Liver (tissue), 8 donors: ENCODE measurements at regions not wholly inside any gene's neighbourhood (a gene's known extent, or its start where the extent isn't known, plus 50 kb on each side); places are given as distances from the start of the nearest gene placed in this dataset.

Experiments used
- DNase-seq: peaks from one replicate; pipeline ENCODE4 v3.0.0-alpha.2; 2017; ENCODE audit warnings: low spot score
- H3K27ac ChIP-seq, 2 donors: one replicate each; pipeline ENCODE4 v1.7.0; 2013; ENCODE audit warnings: inconsistent platforms in 2 of 2, low read length in 2 of 2, control low read depth in 1 of 2, low read depth in 1 of 2, mild to moderate bottlenecking in 1 of 2
- H3K27me3 ChIP-seq, 4 donors: one replicate each; pipeline versions ENCODE4 v1.6.1 to v1.7.0; 2013; ENCODE audit warnings: low read length in 3 of 4, inconsistent platforms in 1 of 4, mild to moderate bottlenecking in 1 of 4, moderate library complexity in 1 of 4; ENCODE audit not compliant: control insufficient read depth in 4 of 4, insufficient read depth in 4 of 4
- H3K36me3 ChIP-seq, 4 donors: one replicate each; pipeline versions ENCODE4 v1.6.1 to v1.7.0; 2013; ENCODE audit warnings: low read length in 3 of 4, mild to moderate bottlenecking in 3 of 4, low read depth in 1 of 4, moderate library complexity in 1 of 4; ENCODE audit not compliant: control insufficient read depth in 4 of 4, insufficient read depth in 3 of 4
- H3K4me1 ChIP-seq, 4 donors: one replicate each; pipeline versions ENCODE4 v1.6.1 to v1.7.0; 2013; ENCODE audit warnings: low read length in 3 of 4, mild to moderate bottlenecking in 3 of 4, moderate library complexity in 1 of 4; ENCODE audit not compliant: control insufficient read depth in 4 of 4, insufficient read depth in 4 of 4
- H3K4me3 ChIP-seq, 3 donors: one replicate each; pipeline versions ENCODE4 v1.6.1 to v1.7.0; 2013; ENCODE audit warnings: low read length in 3 of 3, control low read depth in 1 of 3, low read depth in 1 of 3, mild to moderate bottlenecking in 1 of 3
- H3K9ac ChIP-seq, 2 donors: one replicate each; pipeline ENCODE4 v1.7.0; 2013; ENCODE audit warnings: low read length in 2 of 2, mild to moderate bottlenecking in 2 of 2, moderate library complexity in 2 of 2, control low read depth in 1 of 2, low read depth in 1 of 2
- H3K9me3 ChIP-seq, 4 donors: one replicate each; pipeline versions ENCODE4 v1.6.1 to v1.7.0; 2013; ENCODE audit warnings: low read length in 3 of 4; ENCODE audit not compliant: control insufficient read depth in 4 of 4
- ATF3 ChIP-seq: IDR thresholded peaks from 2 replicates; pipeline ENCODE4 v1.6.1; 2016; ENCODE audit warnings: antibody characterized with exemption
- CTCF ChIP-seq: fragments of 150-350 bp; IDR thresholded peaks from 2 replicates; pipeline ENCODE4 v1.5.1; 2017; ENCODE audit warnings: improper control_type of control experiment, low read depth, low read length; ENCODE audit not compliant: missing input control
- EGR1 ChIP-seq, 2 donors: IDR thresholded peaks; 2 replicates each; pipeline ENCODE4 v1.6.1; 2016 to 2018; ENCODE audit warnings: antibody characterized with exemption in 2 of 2, low read depth in 2 of 2
- FOXA1 ChIP-seq: IDR thresholded peaks from 2 replicates; pipeline ENCODE4 v1.6.1; 2016; ENCODE audit warnings: antibody characterized with exemption
- FOXA2 ChIP-seq: IDR thresholded peaks from 2 replicates; pipeline ENCODE4 v1.6.1; 2016; ENCODE audit warnings: antibody characterized with exemption
- GABPA ChIP-seq, 2 donors: IDR thresholded peaks in 1 of 2; conservative IDR thresholded peaks in 1 of 2; 2 replicates each; pipeline ENCODE4 v1.6.1; 2016; ENCODE audit warnings: antibody characterized with exemption in 2 of 2, mild to moderate bottlenecking in 1 of 2, moderate library complexity in 1 of 2
- HNF4A ChIP-seq, 2 donors: conservative IDR thresholded peaks; 2 replicates each; pipeline ENCODE4 v1.6.1; 2016; ENCODE audit warnings: antibody characterized with exemption in 2 of 2, mild to moderate bottlenecking in 2 of 2
- HNF4G ChIP-seq: IDR thresholded peaks from 2 replicates; pipeline ENCODE4 v1.6.1; 2016; ENCODE audit warnings: antibody characterized with exemption
- JUND ChIP-seq, 2 donors: IDR thresholded peaks; 2 replicates each; pipeline ENCODE4 v1.6.1; 2016; ENCODE audit warnings: antibody characterized with exemption in 2 of 2
- MAX ChIP-seq: IDR thresholded peaks from 2 replicates; pipeline ENCODE4 v1.6.1; 2016; ENCODE audit warnings: antibody characterized with exemption
- NR2F2 ChIP-seq: IDR thresholded peaks from 2 replicates; pipeline ENCODE4 v1.6.1; 2016; ENCODE audit warnings: antibody characterized with exemption
- RAD21 ChIP-seq, 2 donors: IDR thresholded peaks; 2 replicates each; pipeline ENCODE4 v1.6.1; 2016; ENCODE audit warnings: antibody characterized with exemption in 2 of 2, mild to moderate bottlenecking in 2 of 2
- REST ChIP-seq: IDR thresholded peaks from 2 replicates; pipeline ENCODE4 v1.6.1; 2016; ENCODE audit warnings: antibody characterized with exemption, mild to moderate bottlenecking
- RXRA ChIP-seq, 2 donors: IDR thresholded peaks; 2 replicates each; pipeline ENCODE4 v1.6.1; 2017 to 2018; ENCODE audit warnings: antibody characterized with exemption in 2 of 2, mild to moderate bottlenecking in 1 of 2
- SP1 ChIP-seq: IDR thresholded peaks from 2 replicates; pipeline ENCODE4 v1.6.1; 2018; ENCODE audit warnings: antibody characterized with exemption, mild to moderate bottlenecking
- TAF1 ChIP-seq: conservative IDR thresholded peaks from 2 replicates; pipeline ENCODE4 v1.6.1; 2016; ENCODE audit warnings: antibody characterized with exemption, mild to moderate bottlenecking
- ZBTB33 ChIP-seq: IDR thresholded peaks from 2 replicates; pipeline ENCODE4 v1.6.1; 2016; ENCODE audit warnings: antibody characterized with exemption
- WGBS: extraction: QIAGEN DNeasy Blood & Tissue Kit; methylation state at CpG from one replicate; pipeline ENCODE4 v1.1.7; 2013; 5-methylcytosine and 5-hydroxymethylcytosine counted together
- donor health status: healthy.
- donor health status: healthy.
- donor health status: healthy.
- donor health status: healthy.
- donor health status: healthy.

GRCh38 chr5:51214746-51215145 is 168.5 kb upstream of the ISL1 start (continued):
- TF ChIP-seq RAD21 (IDR thresholded peaks at IDR 0.05) = no peak
- no peak for TF ChIP-seq SP1

- 11% methylated on average over 4 of the region's 4 CpGs for WGBS
- H3K4me1 ChIP-seq = peaks cover 0 to 7% (median 7%) of the 10 kb centered on the region in 4 donors
- H3K4me3 ChIP-seq = no peak overlapping the region
- no peak overlapping the region for H3K27ac ChIP-seq
- peaks cover 0 to 3% (median 0%) of the 10 kb centered on the region in 4 donors for H3K9me3 ChIP-seq
- H3K27me3 ChIP-seq = no peaks in the 10 kb centered on the region
- no peaks in the 10 kb centered on the region for H3K36me3 ChIP-seq
- no peak for DNase-seq
- TF ChIP-seq FOXA1 (no peak), HNF4A (conservative IDR thresholded peaks at IDR 0.05) (peak; percentile 53 to 62), JUND (IDR thresholded peaks at IDR 0.05) (peak; percentile 6 to 21), SP1 (no peak)
- no peak overlapping the region for H3K9ac ChIP-seq
Measured at GRCh38 chr5:51225789-51226742, 157.2 kb upstream of the ISL1 start.

GRCh38 chr5:51227963-51228470 is 155.2 kb upstream of the ISL1 start:
- Histone ChIP-seq H3K4me3 (no peak overlapping the region), H3K4me1 (peaks cover 0 to 7% (median 7%) of the 10 kb centered on the region in 4 donors), H3K9ac (no peak overlapping the region), H3K27me3 (no peaks in the 10 kb centered on the region), H3K27ac (no peak overlapping the region), H3K36me3 (no peaks in the 10 kb centered on the region), H3K9me3 (peaks cover 0 to 5% (median 0%) of the 10 kb centered on the region in 4 donors)
- no peak for DNase-seq
- TF ChIP-seq RAD21 (IDR thresholded peaks at IDR 0.05) = no peak
- no peak for TF ChIP-seq TAF1
- 63% methylated on average over 5 of the region's 5 CpGs for WGBS

GRCh38 chr5:51230336-51230735 is 152.9 kb upstream of the ISL1 start:
- H3K36me3 ChIP-seq = no peaks in the 10 kb centered on the region
- H3K27me3 ChIP-seq = no peaks in the 10 kb centered on the region
- H3K4me1 ChIP-seq = peaks cover 0 to 7% (median 7%) of the 10 kb centered on the region in 4 donors
- DNase-seq = no peak
- no peak overlapping the region for H3K9ac ChIP-seq
- H3K27ac ChIP-seq = no peak overlapping the region
- H3K9me3 ChIP-seq = peaks cover 0 to 5% (median 0%) of the 10 kb centered on the region in 4 donors
- no peak overlapping the region for H3K4me3 ChIP-seq
- no peak for TF ChIP-seq EGR1 (IDR thresholded peaks at IDR 0.05; ENCODE audit: low read depth in 2 of 2)
- no peak for TF ChIP-seq NR2F2
- TF ChIP-seq RXRA (IDR thresholded peaks at IDR 0.05) = no peak
- TF ChIP-seq CTCF = no peak
- no peak for TF ChIP-seq SP1
- no peak for TF ChIP-seq HNF4G
- no peak for TF ChIP-seq ZBTB33
- no peak for TF ChIP-seq REST
- TF ChIP-seq RAD21 (IDR thresholded peaks at IDR 0.05) = no peak
- no peak for TF ChIP-seq MAX
- TF ChIP-seq FOXA1 = no peak
- TF ChIP-seq HNF4A (conservative IDR thresholded peaks at IDR 0.05) = no peak
- no peak for TF ChIP-seq GABPA (IDR thresholded peaks at IDR 0.05 in 1 of 2, conservative IDR thresholded peaks at IDR 0.05 in 1 of 2)
- no peak for TF ChIP-seq JUND (IDR thresholded peaks at IDR 0.05)
- no peak for TF ChIP-seq FOXA2
- TF ChIP-seq TAF1 = no peak
- no peak for TF ChIP-seq ATF3
